Glutamatergic neuron (in vitro differentiated cells): ENCODE measurements at regions not wholly inside any gene's neighbourhood (a gene's known extent, or its start where the extent isn't known, plus 50 kb on each side); places are given as distances from the start of the nearest gene placed in this dataset.

Experiments
- DNase-seq: peaks from one replicate; pipeline ENCODE4 v3.0.0; 2022
- H3K27ac Mint-ChIP-seq: one replicate; pipeline ENCODE4 v1.8.0; 2020; ENCODE audit warnings: mild to moderate bottlenecking, mixed read lengths, inconsistent platforms; ENCODE audit not compliant: unreplicated experiment
- H3K27me3 Mint-ChIP-seq: one replicate; pipeline ENCODE4 v1.8.0; 2020; ENCODE audit warnings: mild to moderate bottlenecking, moderate library complexity, mixed read lengths, inconsistent platforms; ENCODE audit not compliant: unreplicated experiment
- H3K36me3 Mint-ChIP-seq: one replicate; pipeline ENCODE4 v1.8.0; 2020; ENCODE audit warnings: mild to moderate bottlenecking, mixed read lengths, inconsistent platforms; ENCODE audit not compliant: unreplicated experiment
- H3K4me1 Mint-ChIP-seq: one replicate; pipeline ENCODE4 v1.8.0; 2020; ENCODE audit warnings: mild to moderate bottlenecking, low read depth, mixed read lengths, inconsistent platforms; ENCODE audit not compliant: unreplicated experiment
- H3K4me3 Mint-ChIP-seq: one replicate; pipeline ENCODE4 v1.8.0; 2020; ENCODE audit warnings: mild to moderate bottlenecking, mixed read lengths, inconsistent platforms; ENCODE audit not compliant: unreplicated experiment
- H3K9me3 Mint-ChIP-seq: one replicate; pipeline ENCODE4 v1.8.0; 2020; ENCODE audit warnings: mild to moderate bottlenecking, moderate library complexity, mixed read lengths, inconsistent platforms; ENCODE audit not compliant: unreplicated experiment
- CTCF ChIP-seq: fragments of 200-600 bp; sonication (generic); IDR thresholded peaks from one replicate; pipeline ENCODE4 v1.5.0; 2021; ENCODE audit not compliant: partially characterized antibody, unreplicated experiment

DNA sequence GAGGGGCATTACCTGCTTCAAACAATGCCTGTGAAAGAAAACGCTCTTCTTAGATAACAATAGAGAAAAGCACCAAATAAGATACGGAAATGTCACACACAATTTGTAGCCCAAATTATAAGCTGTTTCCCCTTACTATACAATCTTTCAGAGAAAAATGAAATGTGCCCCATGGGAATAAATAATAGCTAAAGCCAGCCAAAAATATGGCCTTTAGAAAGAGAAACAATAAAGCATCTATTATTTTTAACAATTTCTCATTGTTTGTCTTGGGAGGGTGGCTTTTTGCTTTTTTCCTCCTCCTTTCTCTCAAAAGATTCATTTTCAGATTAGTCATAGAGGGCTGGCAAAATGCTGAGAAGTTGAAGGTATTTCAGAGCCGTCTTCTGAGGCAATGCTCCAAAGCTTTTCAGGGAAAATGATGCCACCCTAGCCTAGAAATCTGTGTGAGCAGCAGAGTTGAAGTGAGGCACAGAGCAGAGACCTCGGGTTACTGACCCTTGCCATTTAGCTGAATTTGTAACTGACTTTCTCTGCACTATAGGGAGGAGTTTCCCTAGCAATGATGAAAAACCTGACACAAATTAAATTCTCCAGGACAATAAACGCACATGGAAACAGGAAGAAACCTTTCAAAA is 86.3 kb upstream of the PRICKLE2 start:
- Mint-ChIP-seq H3K4me3 (no peak overlapping the region), H3K27ac (no peak overlapping the region), H3K36me3 (no peaks in the 10 kb centered on the region), H3K4me1 (no peaks in the 10 kb centered on the region), H3K9me3 (no peaks in the 10 kb centered on the region), H3K27me3 (no peaks in the 10 kb centered on the region)
- no peak for TF ChIP-seq CTCF
- no peak for DNase-seq

DNA sequence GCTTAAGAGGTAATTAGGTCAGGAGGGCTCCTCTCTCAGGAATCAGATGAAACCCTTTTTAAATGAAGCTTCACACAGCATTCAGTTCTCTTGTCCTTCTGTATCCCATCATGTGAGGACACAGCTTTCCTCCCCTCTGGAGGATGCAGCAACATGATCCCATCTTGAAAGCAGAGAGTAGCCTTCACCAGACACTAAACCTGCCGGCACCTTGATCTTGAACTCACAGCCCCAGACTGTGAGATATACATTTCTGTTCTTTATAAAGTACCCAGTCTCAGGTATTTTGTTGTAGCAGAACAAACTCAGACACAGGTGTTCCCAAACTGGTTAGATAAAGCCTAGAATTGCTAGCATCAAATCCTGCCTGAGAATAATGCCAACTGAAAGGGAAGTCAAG is 83.7 kb upstream of the PRICKLE2 start:
- Mint-ChIP-seq H3K27ac (no peak overlapping the region), H3K4me3 (no peak overlapping the region), H3K9me3 (no peaks in the 10 kb centered on the region), H3K27me3 (no peaks in the 10 kb centered on the region), H3K36me3 (no peaks in the 10 kb centered on the region), H3K4me1 (peaks cover 8% of the 10 kb centered on the region)
- no peak for TF ChIP-seq CTCF
- DNase-seq: no peak

GRCh38 chr3:64306745-64307144 is 81.5 kb upstream of the PRICKLE2 start:
- Mint-ChIP-seq H3K9me3 (no peaks in the 10 kb centered on the region), H3K36me3 (no peaks in the 10 kb centered on the region), H3K4me1 (peaks cover 12% of the 10 kb centered on the region), H3K27ac (no peak overlapping the region), H3K27me3 (peaks cover 3% of the 10 kb centered on the region), H3K4me3 (no peak overlapping the region)
- DNase-seq: no peak
- TF ChIP-seq CTCF: no peak

DNA sequence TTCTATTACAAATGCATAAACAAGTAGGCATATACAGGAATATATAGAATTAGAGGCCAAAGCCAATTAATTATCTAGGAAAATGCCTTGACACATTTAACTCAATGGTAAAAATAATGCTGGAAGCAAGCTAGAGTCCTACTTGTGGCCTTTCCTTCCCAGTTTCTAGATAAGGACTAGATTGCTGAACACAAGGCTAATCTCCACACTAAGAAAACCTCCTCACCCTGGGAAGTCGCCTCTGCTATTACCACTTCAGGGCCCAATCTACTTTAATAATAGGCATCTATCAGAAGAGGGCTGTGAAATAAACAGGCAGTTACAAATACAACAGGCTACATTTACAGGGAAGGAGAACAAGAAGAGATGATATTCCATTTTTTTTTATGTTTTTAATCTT is 80.5 kb upstream of the PRICKLE2 start:
- no peak for TF ChIP-seq CTCF
- peaks cover 3% of the 10 kb centered on the region for H3K27me3 Mint-ChIP-seq
- peaks cover 2% of the 10 kb centered on the region for H3K9me3 Mint-ChIP-seq
- peaks cover 17% of the 10 kb centered on the region for H3K4me1 Mint-ChIP-seq
- no peak for DNase-seq
- H3K27ac Mint-ChIP-seq: no peak overlapping the region
- H3K4me3 Mint-ChIP-seq: no peak overlapping the region
- no peaks in the 10 kb centered on the region for H3K36me3 Mint-ChIP-seq

GRCh38 chr3:64304828-64305410 is 79.7 kb upstream of the PRICKLE2 start:
- Mint-ChIP-seq H3K36me3 (no peaks in the 10 kb centered on the region), H3K4me3 (no peak overlapping the region), H3K27me3 (peaks cover 3% of the 10 kb centered on the region), H3K27ac (no peak overlapping the region), H3K9me3 (peaks cover 2% of the 10 kb centered on the region), H3K4me1 (peaks cover 17% of the 10 kb centered on the region)
- no peak for DNase-seq
- TF ChIP-seq CTCF: no peak
